Smooth muscle cell (in vitro differentiated cells): ENCODE measurements at regions not wholly inside any gene's neighbourhood (a gene's known extent, or its start where the extent isn't known, plus 50 kb on each side); places are given as distances from the start of the nearest gene placed in this dataset.

Experiments
- DNase-seq: peaks from one replicate; lab custom pipeline; 2025; ENCODE audit not compliant: unreplicated experiment; lab: John Stamatoyannopoulos, UW
- H2AFZ ChIP-seq: fragments of 200-600 bp; sonication (generic); 2 replicates; pipeline ENCODE4 v1.6.0; 2016; ENCODE audit warnings: antibody characterized with exemption, low read depth, mild to moderate bottlenecking
- H3F3A ChIP-seq: fragments of 200-600 bp; sonication (generic); 2 replicates; pipeline ENCODE4 v1.6.0; 2017; ENCODE audit warnings: antibody characterized with exemption, low read depth
- H3K27ac ChIP-seq: fragments of 200-600 bp; sonication (generic); 2 replicates; pipeline ENCODE4 v1.5.1; 2016; ENCODE audit warnings: low read depth, mild to moderate bottlenecking
- H3K27me3 ChIP-seq: fragments of 200-600 bp; sonication (generic); 2 replicates; pipeline ENCODE4 v1.6.1; 2016; ENCODE audit warnings: low read depth, mild to moderate bottlenecking
- H3K36me3 ChIP-seq: fragments of 200-600 bp; sonication (generic); 2 replicates; pipeline ENCODE4 v1.5.1; 2016; ENCODE audit warnings: low read depth
- H3K4me1 ChIP-seq: fragments of 200-600 bp; sonication (generic); 2 replicates; pipeline ENCODE4 v1.5.1; 2016; ENCODE audit warnings: low read depth
- H3K4me2 ChIP-seq: fragments of 200-600 bp; sonication (generic); 2 replicates; pipeline ENCODE4 v1.6.0; 2016; ENCODE audit warnings: mild to moderate bottlenecking
- H3K4me3 ChIP-seq: fragments of 200-600 bp; sonication (generic); 2 replicates; pipeline ENCODE4 v1.5.1; 2016; ENCODE audit warnings: mild to moderate bottlenecking
- H3K79me2 ChIP-seq: fragments of 200-600 bp; sonication (generic); 2 replicates; pipeline ENCODE4 v1.6.0; 2016; ENCODE audit warnings: low read depth, mild to moderate bottlenecking
- H3K9ac ChIP-seq: fragments of 200-600 bp; sonication (generic); 2 replicates; pipeline ENCODE4 v1.6.0; 2016; ENCODE audit warnings: low read depth
- H3K9me3 ChIP-seq: fragments of 200-600 bp; sonication (generic); replicated peaks from 2 replicates; pipeline ENCODE4 v1.5.1; 2016; ENCODE audit warnings: low read depth
- H4K20me1 ChIP-seq: fragments of 200-600 bp; sonication (generic); 2 replicates; pipeline ENCODE4 v1.6.0; 2016; ENCODE audit warnings: low read depth
- WGBS: methylation state at CpG from one replicate; pipeline ENCODE4 v1.1.7; 2016; ENCODE audit warnings: low lambda C conversion rate; 5-methylcytosine and 5-hydroxymethylcytosine counted together
- TF ChIP-seq, protein P1 (sequence below): fragments of 200-600 bp; sonication (generic); IDR thresholded peaks from 2 replicates; pipeline ENCODE4 v1.5.1; 2017; ENCODE audit warnings: borderline replicate concordance, mild to moderate bottlenecking, antibody characterized with exemption; ENCODE audit not compliant: insufficient read depth, poor library complexity, severe bottlenecking

DNA sequence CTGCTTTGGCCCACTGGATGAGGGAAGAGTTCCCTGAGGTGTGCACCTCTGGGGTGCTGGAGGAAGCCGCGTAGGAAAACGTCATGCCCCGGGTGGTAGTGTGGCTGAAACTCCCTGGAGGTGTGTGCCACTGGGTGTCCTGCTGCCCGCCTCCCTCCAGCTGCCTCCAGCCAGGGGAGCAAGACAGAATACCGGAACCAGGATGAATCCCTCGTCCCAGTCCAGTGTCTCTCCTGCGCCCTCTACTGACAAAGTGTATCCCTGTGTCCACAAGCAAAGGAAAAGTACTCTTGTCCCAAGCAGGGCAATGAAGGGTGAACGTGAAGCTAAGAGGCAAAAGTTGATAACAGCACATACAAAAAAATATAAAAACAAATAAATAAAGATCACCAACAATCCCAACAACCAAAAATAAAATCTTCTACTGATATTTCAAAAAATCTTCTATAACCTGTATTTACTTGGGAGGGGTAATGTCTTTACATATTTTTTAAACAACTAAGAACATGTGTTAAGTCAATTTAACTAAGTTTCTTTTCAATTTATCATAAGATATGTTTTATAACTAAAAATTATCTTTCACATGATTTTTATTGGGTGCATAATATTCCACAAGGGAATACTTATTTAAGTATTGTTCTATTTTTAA, 437.6 kb downstream of the MAFB start:
- Histone ChIP-seq H3K36me3 (no peaks in the 10 kb centered on the region), H3K27me3 (no peaks in the 10 kb centered on the region), H2AFZ (no peak overlapping the region), H3K4me2 (no peak overlapping the region), H3K4me1 (no peaks in the 10 kb centered on the region), H3K9ac (no peak overlapping the region), H3F3A (no peaks in the 10 kb centered on the region), H3K27ac (no peak overlapping the region), H3K79me2 (no peaks in the 10 kb centered on the region), H4K20me1 (no peaks in the 10 kb centered on the region), H3K4me3 (no peak overlapping the region), H3K9me3 (no peaks in the 10 kb centered on the region)
- TF ChIP-seq, protein P1, sequence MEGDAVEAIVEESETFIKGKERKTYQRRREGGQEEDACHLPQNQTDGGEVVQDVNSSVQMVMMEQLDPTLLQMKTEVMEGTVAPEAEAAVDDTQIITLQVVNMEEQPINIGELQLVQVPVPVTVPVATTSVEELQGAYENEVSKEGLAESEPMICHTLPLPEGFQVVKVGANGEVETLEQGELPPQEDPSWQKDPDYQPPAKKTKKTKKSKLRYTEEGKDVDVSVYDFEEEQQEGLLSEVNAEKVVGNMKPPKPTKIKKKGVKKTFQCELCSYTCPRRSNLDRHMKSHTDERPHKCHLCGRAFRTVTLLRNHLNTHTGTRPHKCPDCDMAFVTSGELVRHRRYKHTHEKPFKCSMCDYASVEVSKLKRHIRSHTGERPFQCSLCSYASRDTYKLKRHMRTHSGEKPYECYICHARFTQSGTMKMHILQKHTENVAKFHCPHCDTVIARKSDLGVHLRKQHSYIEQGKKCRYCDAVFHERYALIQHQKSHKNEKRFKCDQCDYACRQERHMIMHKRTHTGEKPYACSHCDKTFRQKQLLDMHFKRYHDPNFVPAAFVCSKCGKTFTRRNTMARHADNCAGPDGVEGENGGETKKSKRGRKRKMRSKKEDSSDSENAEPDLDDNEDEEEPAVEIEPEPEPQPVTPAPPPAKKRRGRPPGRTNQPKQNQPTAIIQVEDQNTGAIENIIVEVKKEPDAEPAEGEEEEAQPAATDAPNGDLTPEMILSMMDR = peak; percentile 3
- no peak for DNase-seq
- WGBS = 72% methylated on average over 9 of the region's 9 CpGs

DNA sequence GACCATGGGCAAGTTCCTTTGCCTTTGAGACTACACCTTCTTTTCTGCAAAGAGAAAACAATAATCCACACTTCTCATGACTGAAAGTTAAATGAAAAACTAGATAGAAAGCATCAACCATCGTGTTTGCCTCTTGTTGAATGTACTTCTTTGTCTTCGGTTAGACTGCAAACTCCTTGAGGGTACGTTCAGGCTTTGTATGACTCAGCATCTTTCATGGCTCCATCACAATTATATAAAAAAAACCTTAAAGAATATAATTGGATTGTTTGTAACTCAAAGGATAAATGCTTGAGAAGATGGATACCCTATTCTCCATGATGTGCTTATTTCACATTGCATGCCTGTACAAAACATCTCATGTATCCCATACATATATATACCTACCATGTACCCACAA, 439.2 kb downstream of the MAFB start:
- no peak overlapping the region for H3K9ac ChIP-seq
- DNase-seq = no peak
- no peaks in the 10 kb centered on the region for H3K79me2 ChIP-seq
- H3K4me2 ChIP-seq = no peak overlapping the region
- no peaks in the 10 kb centered on the region for H3K4me1 ChIP-seq
- 84% methylated on average over 3 of the region's 3 CpGs for WGBS
- no peaks in the 10 kb centered on the region for H3F3A ChIP-seq
- no peak overlapping the region for H3K27ac ChIP-seq
- no peak overlapping the region for H3K4me3 ChIP-seq
- TF ChIP-seq, protein P1 = no peak
- H3K9me3 ChIP-seq = no peaks in the 10 kb centered on the region
- H3K27me3 ChIP-seq = no peaks in the 10 kb centered on the region
- H4K20me1 ChIP-seq = no peaks in the 10 kb centered on the region
- no peak overlapping the region for H2AFZ ChIP-seq
- no peaks in the 10 kb centered on the region for H3K36me3 ChIP-seq

DNA sequence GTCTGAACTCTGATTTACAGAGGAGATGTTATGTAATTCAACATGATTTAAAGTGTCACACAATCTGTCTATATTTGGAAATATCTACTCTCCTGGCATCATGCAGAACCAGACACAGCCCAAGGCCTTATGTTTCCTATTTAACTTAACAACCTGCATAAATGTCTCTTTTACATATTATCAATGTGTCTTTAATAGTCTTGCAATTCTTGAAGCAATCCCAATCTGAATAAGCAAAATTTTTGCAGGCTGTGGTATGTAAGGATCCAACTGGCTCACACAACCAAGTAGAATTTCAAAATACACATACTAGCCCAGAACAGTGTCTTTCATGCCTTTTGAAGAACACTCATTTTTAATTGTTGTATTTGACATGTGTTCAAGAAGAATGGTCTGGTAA, 443.2 kb downstream of the MAFB start:
- TF ChIP-seq, protein P1 = no peak
- Histone ChIP-seq H3K9ac (no peak overlapping the region), H3K4me1 (no peaks in the 10 kb centered on the region), H3K4me3 (no peak overlapping the region), H3K4me2 (no peak overlapping the region), H3K79me2 (no peaks in the 10 kb centered on the region), H3K9me3 (no peaks in the 10 kb centered on the region), H2AFZ (no peak overlapping the region), H3K27me3 (no peaks in the 10 kb centered on the region), H3K36me3 (no peaks in the 10 kb centered on the region), H4K20me1 (no peaks in the 10 kb centered on the region), H3F3A (no peaks in the 10 kb centered on the region), H3K27ac (no peak overlapping the region)
- no peak for DNase-seq

DNA sequence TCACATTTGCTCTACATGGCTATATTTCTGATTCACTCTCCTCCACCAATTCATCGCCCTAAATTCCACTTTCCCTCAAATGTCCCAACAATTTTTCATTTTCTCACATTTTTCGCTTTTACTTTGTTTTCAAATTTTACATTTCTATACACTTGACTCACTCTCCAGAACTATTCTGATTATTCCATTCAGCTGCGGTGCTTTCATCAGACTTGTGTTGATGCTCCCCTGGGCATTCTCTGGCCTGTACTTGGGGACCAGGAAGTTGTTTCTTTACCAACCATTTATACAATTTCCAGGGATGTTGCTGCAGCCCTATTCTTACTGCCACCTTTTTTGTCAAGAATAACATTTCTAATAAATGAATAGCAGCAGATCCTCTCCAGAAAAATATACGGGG, 444.8 kb downstream of the MAFB start:
- WGBS = 91% methylated on average over 4 of the region's 4 CpGs
- H3K4me3 ChIP-seq = no peak overlapping the region
- DNase-seq = no peak
- no peaks in the 10 kb centered on the region for H3K4me1 ChIP-seq
- no peak overlapping the region for H3K27ac ChIP-seq
- H2AFZ ChIP-seq = no peak overlapping the region
- H3K36me3 ChIP-seq = no peaks in the 10 kb centered on the region
- no peaks in the 10 kb centered on the region for H4K20me1 ChIP-seq
- H3K4me2 ChIP-seq = no peak overlapping the region
- no peak overlapping the region for H3K9ac ChIP-seq
- TF ChIP-seq, protein P1 = no peak
- no peaks in the 10 kb centered on the region for H3K79me2 ChIP-seq
- no peaks in the 10 kb centered on the region for H3K27me3 ChIP-seq
- H3F3A ChIP-seq = no peaks in the 10 kb centered on the region
- H3K9me3 ChIP-seq = no peaks in the 10 kb centered on the region
